NOMO-1 (cell line): ENCODE measurements at regions not wholly inside any gene's neighbourhood (a gene's known extent, or its start where the extent isn't known, plus 50 kb on each side); places are given as distances from the start of the nearest gene placed in this dataset.

Source experiments
- DNase-seq, 2 experiments: peaks; one replicate each; lab custom pipeline; 2025; ENCODE audit not compliant: unreplicated experiment in 2 of 2; lab: John Stamatoyannopoulos, UW

GRCh38 chr2:144091622-144092021 lies 428.3 kb downstream of the ZEB2 start:
- DNase-seq: no peak

DNA sequence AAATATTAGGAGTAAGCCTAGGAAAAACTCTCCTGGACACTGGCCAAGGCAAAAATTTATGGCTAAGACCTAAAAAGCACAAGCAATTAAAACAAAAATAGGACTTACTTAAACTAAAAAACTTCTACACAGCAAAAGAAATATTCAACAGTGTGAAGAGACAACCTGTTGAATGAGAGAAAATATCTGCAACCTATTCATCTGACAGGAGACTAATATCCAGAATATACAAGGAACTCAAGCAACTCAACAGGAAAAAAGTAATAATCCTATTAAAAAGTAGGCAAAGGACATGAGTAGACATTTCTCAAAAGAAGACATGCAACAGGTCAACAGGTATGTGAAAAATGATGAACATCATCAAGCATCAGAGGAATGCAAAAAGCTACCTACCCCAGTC lies 431.1 kb downstream of the ZEB2 start:
- no peak for DNase-seq

GRCh38 chr2:144086965-144087364 lies 433.0 kb downstream of the ZEB2 start:
- DNase-seq: peak in 1 of 2 experiments; percentile 30

GRCh38 chr2:144085016-144085415 lies 434.9 kb downstream of the ZEB2 start:
- DNase-seq: no peak

- no peak for DNase-seq
These were observed 435.7 kb downstream of the ZEB2 start for GRCh38 chr2:144084114-144084661.

DNA sequence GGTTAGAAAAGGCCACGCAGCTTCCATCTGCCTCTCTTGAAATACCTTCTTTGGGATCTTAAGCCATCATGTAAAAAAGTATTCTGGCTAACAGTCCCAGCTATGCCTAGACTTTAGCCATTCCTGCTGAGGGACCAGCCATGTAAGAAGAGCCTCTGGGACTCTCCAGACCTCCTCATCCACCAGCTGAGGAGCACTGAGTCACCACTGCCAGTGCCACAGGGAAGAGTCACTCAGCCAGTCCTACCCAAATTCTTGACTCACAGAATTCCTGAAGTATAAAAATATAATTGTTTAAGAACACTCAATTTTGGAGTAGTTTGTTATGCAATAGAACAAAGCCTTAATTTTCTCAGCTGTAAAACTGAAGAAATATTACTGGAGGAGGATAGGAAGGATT lies 436.7 kb downstream of the ZEB2 start:
- no peak for DNase-seq

GRCh38 chr2:144082777-144083176 lies 437.1 kb downstream of the ZEB2 start:
- no peak for DNase-seq

DNA sequence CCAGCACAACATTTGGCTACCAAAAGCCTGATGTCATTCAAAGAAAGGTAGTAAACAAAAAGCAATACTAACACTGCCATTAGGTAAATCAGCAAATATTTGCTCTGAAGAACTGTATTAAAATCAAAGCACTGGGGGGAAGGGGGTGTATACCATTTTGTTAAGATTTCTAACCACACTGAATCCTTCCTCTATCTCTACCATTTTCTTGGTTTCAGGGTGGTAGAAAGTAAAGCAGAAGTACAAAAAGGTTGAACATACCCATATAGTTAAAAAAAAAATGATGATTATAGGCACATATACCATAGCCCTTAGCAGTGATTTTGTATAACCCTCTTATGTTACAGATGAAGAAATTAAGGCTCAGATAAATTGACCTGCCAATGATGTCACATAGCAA lies 437.6 kb downstream of the ZEB2 start:
- DNase-seq: no peak

GRCh38 chr2:144081272-144081671 lies 438.6 kb downstream of the ZEB2 start:
- DNase-seq: no peak

DNA sequence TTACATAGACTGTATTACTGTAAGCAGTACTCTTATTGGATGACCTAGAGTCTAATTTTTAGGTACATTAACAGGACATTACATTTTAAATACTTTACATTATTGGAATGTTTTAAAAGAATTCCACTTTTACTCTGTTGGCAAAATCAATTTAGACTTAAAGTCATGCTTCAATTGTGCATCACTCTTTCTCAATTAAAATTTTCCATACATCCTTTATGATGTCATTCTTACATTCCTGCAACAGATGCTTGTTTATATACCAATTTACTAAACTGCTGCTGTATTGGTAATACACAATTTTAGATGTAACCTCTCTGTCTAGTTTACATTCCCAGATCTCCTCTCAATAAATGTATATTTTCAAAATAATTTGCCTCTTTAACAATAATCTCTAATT lies 440.1 kb downstream of the ZEB2 start:
- no peak for DNase-seq

DNA sequence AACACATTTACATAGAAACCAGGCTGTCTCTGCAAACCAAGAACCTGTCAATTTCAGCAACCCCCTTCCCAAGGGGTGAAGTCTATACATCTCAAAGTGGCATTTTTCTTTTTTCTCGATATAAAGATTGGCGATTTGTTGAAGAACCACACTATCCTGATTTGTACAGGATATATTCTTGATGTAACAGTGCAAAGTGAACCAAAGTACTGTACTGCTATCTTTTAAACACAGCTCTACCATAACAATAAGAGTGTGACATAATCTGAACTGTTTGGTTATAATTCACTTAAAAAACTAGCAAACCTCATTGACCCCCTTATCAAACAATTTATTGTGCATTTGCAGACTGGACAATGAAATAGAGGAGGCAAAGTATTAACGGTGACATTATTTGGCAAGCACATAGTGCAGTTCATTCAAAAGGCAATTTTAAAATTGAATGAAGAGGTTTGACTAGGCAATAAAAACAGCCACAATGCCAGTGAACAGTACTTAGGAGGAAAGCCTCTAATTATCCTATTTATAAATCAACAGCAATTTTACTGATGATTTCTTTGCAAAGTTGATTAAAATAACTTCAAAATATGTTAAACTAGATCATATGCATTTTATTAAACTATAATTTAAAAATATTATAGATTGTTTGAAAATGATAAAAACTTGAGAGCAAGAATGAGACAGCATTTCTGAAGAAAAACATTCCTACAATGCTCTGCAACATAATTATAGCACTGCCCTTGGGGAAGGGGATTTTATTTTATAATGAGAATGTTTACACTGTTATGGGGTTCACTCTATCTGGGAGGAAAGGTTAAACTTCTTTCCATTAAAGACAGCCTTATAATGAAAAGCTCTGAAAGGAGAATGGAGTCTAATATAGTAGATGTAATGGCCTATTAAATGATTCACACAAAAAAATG lies 440.9 kb downstream of the ZEB2 start:
- DNase-seq: no peak

DNA sequence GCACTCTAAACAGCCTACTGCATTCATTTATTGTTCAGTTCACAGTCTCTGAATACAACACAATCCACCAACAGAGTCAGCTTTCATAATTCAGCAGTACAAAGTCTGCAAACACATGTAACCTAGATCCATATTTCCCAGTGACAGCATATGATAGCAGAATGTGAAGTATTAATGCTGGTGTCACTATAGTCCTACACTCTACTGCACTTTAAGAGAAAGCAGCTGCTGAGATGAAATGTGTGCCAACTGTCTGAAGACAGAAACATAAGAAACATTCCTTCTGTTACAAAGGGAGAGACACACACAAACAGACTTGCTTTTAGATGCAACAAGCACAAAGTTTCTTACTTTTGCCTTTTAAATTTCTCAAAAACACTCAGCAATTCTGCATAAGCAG lies 441.8 kb downstream of the ZEB2 start:
- DNase-seq: no peak

GRCh38 chr2:144074450-144074849 lies 445.5 kb downstream of the ZEB2 start:
- DNase-seq: no peak

DNA sequence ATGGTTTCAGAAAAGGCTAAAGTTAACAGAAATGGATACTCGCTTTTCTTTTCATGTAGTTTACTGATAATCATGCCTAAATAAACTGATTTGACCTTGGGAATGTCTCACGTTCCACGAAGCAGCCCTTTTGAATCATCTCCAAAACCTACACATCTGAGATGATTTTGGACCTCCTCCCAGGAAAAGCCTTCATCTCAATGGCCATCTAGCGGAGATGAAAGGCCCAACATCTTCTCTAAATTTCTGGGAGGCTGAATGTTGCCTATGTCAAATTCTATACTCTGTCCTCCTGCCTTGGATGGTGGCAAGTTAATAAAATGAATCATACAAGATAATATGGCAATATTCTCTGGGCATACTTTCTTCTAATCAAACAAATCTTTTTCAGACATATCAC lies 448.5 kb downstream of the ZEB2 start:
- no peak for DNase-seq

GRCh38 chr2:144067506-144067905 lies 452.4 kb downstream of the ZEB2 start:
- no peak for DNase-seq

- DNase-seq: no peak
These were observed 456.3 kb downstream of the ZEB2 start for GRCh38 chr2:144063602-144064001.

GRCh38 chr2:144054911-144055310 lies 465.0 kb downstream of the ZEB2 start:
- DNase-seq: no peak

GRCh38 chr2:144052083-144052482 lies 467.8 kb downstream of the ZEB2 start:
- DNase-seq: no peak

DNA sequence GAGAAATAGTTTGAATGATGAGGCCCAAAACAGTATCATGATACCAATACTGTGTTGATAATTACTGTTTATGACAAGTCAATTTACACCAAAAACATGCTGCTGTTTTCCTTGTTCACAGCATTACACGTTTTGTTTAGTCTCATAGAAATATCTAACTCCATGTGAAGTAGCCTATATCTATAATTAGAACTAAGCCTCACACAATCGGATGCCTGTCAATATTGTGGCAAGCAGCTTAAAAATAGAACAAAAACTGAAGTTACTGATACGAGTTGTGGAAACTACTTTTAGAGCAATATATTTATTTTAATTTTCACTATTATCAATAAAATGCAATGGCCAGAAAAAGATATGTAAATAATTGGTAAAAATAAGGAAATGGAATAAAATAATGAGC lies 470.8 kb downstream of the ZEB2 start:
- no peak for DNase-seq

- DNase-seq: no peak
These were observed 471.3 kb downstream of the ZEB2 start for GRCh38 chr2:144048631-144049060.

- DNase-seq: no peak
These were observed 477.2 kb downstream of the ZEB2 start for GRCh38 chr2:144042751-144043150.

DNA sequence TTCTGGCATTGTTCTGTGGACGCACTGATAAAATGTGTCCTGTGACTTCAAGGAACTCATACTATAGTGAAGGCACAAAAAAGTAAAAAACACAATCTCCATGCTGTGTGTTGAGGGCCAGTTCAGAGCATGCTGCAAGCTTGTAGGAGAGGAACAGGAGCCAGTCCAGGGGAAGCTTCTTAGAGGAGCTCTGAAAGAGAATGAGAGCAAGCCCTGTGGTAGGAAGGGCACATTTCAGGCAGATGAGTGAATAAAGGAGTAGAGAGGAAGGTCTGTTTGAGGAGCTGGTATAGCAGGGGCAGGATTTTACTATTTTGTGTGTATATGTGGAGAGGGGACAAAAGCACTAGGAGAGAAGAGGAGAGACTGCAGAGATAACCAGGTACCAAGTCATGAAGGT lies 478.3 kb downstream of the ZEB2 start:
- no peak for DNase-seq
